Parathyroid adenoma (tissue), 2 donors: ENCODE measurements at regions not wholly inside any gene's neighbourhood (a gene's known extent, or its start where the extent isn't known, plus 50 kb on each side); places are given as distances from the start of the nearest gene placed in this dataset.

Source experiments
- H2AFZ ChIP-seq: fragments of 300-600 bp; sonication (generic); one replicate; pipeline ENCODE4 v1.7.0; 2017; ENCODE audit warnings: antibody characterized with exemption, mild to moderate bottlenecking
- H3K27ac ChIP-seq: fragments of 300-600 bp; sonication (generic); one replicate; pipeline ENCODE4 v1.7.0; 2017
- H3K27me3 ChIP-seq: fragments of 300-600 bp; sonication (generic); one replicate; pipeline ENCODE4 v1.7.0; 2017; ENCODE audit warnings: low read length; ENCODE audit not compliant: control insufficient read depth, insufficient read depth
- H3K36me3 ChIP-seq: fragments of 300-600 bp; sonication (generic); one replicate; pipeline ENCODE4 v1.7.0; 2017; ENCODE audit warnings: low read length; ENCODE audit not compliant: control insufficient read depth, insufficient read depth
- H3K4me1 ChIP-seq: fragments of 300-600 bp; sonication (generic); one replicate; pipeline ENCODE4 v1.7.0; 2017; ENCODE audit warnings: control low read depth
- H3K4me2 ChIP-seq: fragments of 300-600 bp; sonication (generic); one replicate; pipeline ENCODE4 v1.7.0; 2017; ENCODE audit warnings: low read length
- H3K4me3 ChIP-seq: fragments of 300-600 bp; sonication (generic); one replicate; pipeline ENCODE4 v1.7.0; 2017; ENCODE audit warnings: low read depth, low read length
- H3K79me2 ChIP-seq: fragments of 300-600 bp; sonication (generic); one replicate; pipeline ENCODE4 v1.7.0; 2017; ENCODE audit warnings: control low read depth
- H3K9ac ChIP-seq: fragments of 300-600 bp; sonication (generic); one replicate; pipeline ENCODE4 v1.7.0; 2017; ENCODE audit warnings: mild to moderate bottlenecking
- H3K9me3 ChIP-seq: fragments of 300-600 bp; sonication (generic); one replicate; pipeline ENCODE4 v1.7.0; 2017; ENCODE audit warnings: low read length; ENCODE audit not compliant: control insufficient read depth
- CTCF ChIP-seq: fragments of 300-600 bp; sonication (generic); IDR thresholded peaks from one replicate; pipeline ENCODE4 v1.7.0; 2017; ENCODE audit warnings: antibody characterized with exemption, mild to moderate bottlenecking
- donor health status: primary hyperparathyroidism.

GRCh38 chr7:96447109-96447645, 125.3 kb upstream of the SLC25A13 start:
- H3K4me2 ChIP-seq: no peak overlapping the region
- no peak overlapping the region for H3K27ac ChIP-seq
- H3K4me1 ChIP-seq: no peaks in the 10 kb centered on the region
- no peak for TF ChIP-seq CTCF
- H3K9me3 ChIP-seq: no peaks in the 10 kb centered on the region
- no peak overlapping the region for H3K9ac ChIP-seq
- no peak overlapping the region for H3K4me3 ChIP-seq
- H3K27me3 ChIP-seq: no peaks in the 10 kb centered on the region
- no peaks in the 10 kb centered on the region for H3K79me2 ChIP-seq
- no peak overlapping the region for H2AFZ ChIP-seq
- H3K36me3 ChIP-seq: no peaks in the 10 kb centered on the region

- no peaks in the 10 kb centered on the region for H3K36me3 ChIP-seq
- H3K4me3 ChIP-seq: no peak overlapping the region
- H3K79me2 ChIP-seq: no peaks in the 10 kb centered on the region
These were observed 119.7 kb upstream of the SLC25A13 start for GRCh38 chr7:96441436-96442084.

DNA sequence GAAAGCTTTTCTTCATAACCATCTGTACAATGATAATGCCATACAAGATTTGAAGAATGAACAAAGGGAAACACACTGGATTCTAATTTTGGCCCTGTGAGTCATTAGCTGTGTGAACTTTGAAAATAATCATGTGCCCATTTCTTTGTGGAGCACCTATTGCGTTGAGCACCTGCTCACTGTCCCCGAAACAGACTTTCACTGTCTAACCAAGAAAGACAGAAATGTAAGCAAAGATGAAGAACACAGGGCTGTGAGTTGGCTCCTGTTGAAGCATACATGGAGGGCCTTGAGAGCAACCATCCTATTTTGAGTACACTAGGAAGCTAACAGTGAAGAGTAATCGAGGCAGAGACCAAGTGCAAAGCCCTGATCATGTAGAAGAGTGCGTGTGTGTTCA, 118.4 kb upstream of the SLC25A13 start:
- no peaks in the 10 kb centered on the region for H3K4me1 ChIP-seq
- no peaks in the 10 kb centered on the region for H3K9me3 ChIP-seq
- no peak overlapping the region for H3K4me2 ChIP-seq
- H3K27me3 ChIP-seq: no peaks in the 10 kb centered on the region
- no peak overlapping the region for H3K9ac ChIP-seq
- no peak overlapping the region for H2AFZ ChIP-seq
- H3K36me3 ChIP-seq: no peaks in the 10 kb centered on the region
- no peaks in the 10 kb centered on the region for H3K79me2 ChIP-seq
- H3K4me3 ChIP-seq: no peak overlapping the region
- no peak for TF ChIP-seq CTCF
- no peak overlapping the region for H3K27ac ChIP-seq

More at GRCh38 chr7:96441436-96442084, 119.7 kb upstream of the SLC25A13 start:
- Histone ChIP-seq H2AFZ (no peak overlapping the region), H3K4me2 (no peak overlapping the region), H3K9ac (no peak overlapping the region), H3K4me1 (no peaks in the 10 kb centered on the region), H3K9me3 (no peaks in the 10 kb centered on the region), H3K27ac (no peak overlapping the region), H3K27me3 (no peaks in the 10 kb centered on the region)
- no peak for TF ChIP-seq CTCF

GRCh38 chr7:96436880-96437279, 115.0 kb upstream of the SLC25A13 start:
- Histone ChIP-seq H3K36me3 (no peaks in the 10 kb centered on the region), H3K9me3 (no peaks in the 10 kb centered on the region), H3K9ac (no peak overlapping the region), H3K4me3 (no peak overlapping the region), H3K4me2 (no peak overlapping the region), H2AFZ (no peak overlapping the region), H3K79me2 (no peaks in the 10 kb centered on the region), H3K27me3 (no peaks in the 10 kb centered on the region), H3K27ac (no peak overlapping the region), H3K4me1 (no peaks in the 10 kb centered on the region)
- no peak for TF ChIP-seq CTCF

GRCh38 chr7:96430356-96430755, 108.5 kb upstream of the SLC25A13 start:
- Histone ChIP-seq H3K79me2 (no peaks in the 10 kb centered on the region), H3K4me2 (no peak overlapping the region), H2AFZ (no peak overlapping the region), H3K9me3 (no peaks in the 10 kb centered on the region), H3K27me3 (no peaks in the 10 kb centered on the region), H3K36me3 (no peaks in the 10 kb centered on the region), H3K4me1 (no peaks in the 10 kb centered on the region), H3K27ac (no peak overlapping the region), H3K4me3 (no peak overlapping the region), H3K9ac (no peak overlapping the region)
- TF ChIP-seq CTCF: no peak
